K562 (cell line): ENCODE measurements at regions not wholly inside any gene's neighbourhood (a gene's known extent, or its start where the extent isn't known, plus 50 kb on each side); places are given as distances from the start of the nearest gene placed in this dataset.

Experiments
- ATAC-seq: fragments of 200-7000 bp; cut with Tn5 transposase; 3 replicates; pipeline ENCODE4 v1.9.1; 2020; ENCODE audit warnings: moderate library complexity
- BruUV-seq: library from RNA; stranded (reverse); fragments of 400-500 nt; replicated peaks from 2 replicates; lab custom pipeline; 2021; lab: Mats Ljungman, UMichigan
- CTCF ChIA-PET: fragments of 300-600 bp; formaldehyde crosslinking; extraction: SDS; loops from one replicate; lab custom pipeline; 2021; ENCODE audit warnings: low intra/inter-chr PET ratio; lab: Yijun Ruan, JAX
- POLR2A ChIA-PET: fragments of 300-600, 350-650 bp; sonication (Branson Sonifier 250); formaldehyde crosslinking; extraction: SDS; loops from one replicate; lab custom pipeline; 2021; ENCODE audit warnings: antibody characterized with exemption, inconsistent platforms; lab: Yijun Ruan, JAX
- DNase-seq, 4 experiments: peaks; one replicate each; pipeline versions ENCODE4 v3.0.0 to v3.0.0-alpha.2; 2011 to 2018; ENCODE audit warnings: low spot score in 3 of 4, mixed read lengths in 3 of 4; ENCODE audit errors: extremely low read depth in 1 of 4
- FAIRE-seq: peaks from 2 replicates; lab custom pipeline; 2011; peaks lifted over from hg19 to GRCh38; lab: Jason Lieb, UNC
- H2AFZ ChIP-seq: 2 replicates; pipeline ENCODE4 v1.6.0; 2011; ENCODE audit warnings: low read depth, low read length, control low read depth, inconsistent platforms
- H3K27ac ChIP-seq: fragments of 200-600 bp; 3 replicates; pipeline ENCODE4 v1.8.0; 2011; ENCODE audit warnings: low read depth, mild to moderate bottlenecking, control low read depth, inconsistent platforms, low read length, moderate library complexity, mixed read lengths; ENCODE audit errors: extremely low read depth
- H3K27me3 ChIP-seq, 2 experiments: fragments of 300-600 bp in 1 of 2; 2 replicates in 1 of 2; 3 replicates in 1 of 2; pipeline versions ENCODE4 v1.6.0 to v1.8.0; 2011; ENCODE audit warnings: inconsistent platforms in 2 of 2, low read length in 2 of 2, mild to moderate bottlenecking in 1 of 2, mixed read lengths in 1 of 2, moderate library complexity in 1 of 2; ENCODE audit not compliant: control insufficient read depth in 2 of 2, insufficient read depth in 2 of 2
- H3K36me3 ChIP-seq: fragments of 300-600 bp; 3 replicates; pipeline ENCODE4 v1.8.0; 2011; ENCODE audit warnings: mild to moderate bottlenecking, low read length, inconsistent platforms; ENCODE audit not compliant: control insufficient read depth, insufficient read depth
- H3K4me1 ChIP-seq, 2 experiments: fragments of 200-600 bp in 1 of 2; replicated peaks in 1 of 2; 2 replicates in 1 of 2; 3 replicates in 1 of 2; pipeline versions ENCODE4 v1.5.1 to v1.8.0; 2011; ENCODE audit warnings: inconsistent platforms in 2 of 2, low read length in 2 of 2, mild to moderate bottlenecking in 1 of 2, mixed read lengths in 1 of 2, moderate library complexity in 1 of 2; ENCODE audit not compliant: control insufficient read depth in 2 of 2, insufficient read depth in 2 of 2
- H3K4me2 ChIP-seq: 2 replicates; pipeline ENCODE4 v1.6.1; 2011; ENCODE audit warnings: low read length, control low read depth, inconsistent platforms, mixed read lengths; ENCODE audit not compliant: insufficient read depth
- H3K4me3 ChIP-seq: fragments of 200-600 bp; sonication (generic), shearing (Covaris generic); 2 replicates; pipeline ENCODE4 v1.5.1; 2016; ENCODE audit warnings: control low read depth, inconsistent platforms
- H3K79me2 ChIP-seq: fragments of 200-600 bp; 3 replicates; pipeline ENCODE4 v1.8.0; 2011; ENCODE audit warnings: low read length, inconsistent platforms; ENCODE audit not compliant: control insufficient read depth, insufficient read depth
- H3K9ac ChIP-seq, 2 experiments: 2 replicates each; pipeline versions ENCODE4 v1.6.0 to v1.6.1; 2011; ENCODE audit warnings: low read depth in 2 of 2, low read length in 2 of 2, control low read depth in 1 of 2, inconsistent platforms in 1 of 2, mild to moderate bottlenecking in 1 of 2, mixed read lengths in 1 of 2; ENCODE audit not compliant: insufficient read depth in 1 of 2
- H3K9me1 ChIP-seq: one replicate; pipeline ENCODE4 v1.6.0; 2011; ENCODE audit warnings: inconsistent platforms, mild to moderate bottlenecking, low read length, moderate library complexity; ENCODE audit not compliant: control insufficient read depth, insufficient read depth
- H3K9me3 ChIP-seq: replicated peaks from 2 replicates; pipeline ENCODE4 v1.5.1; 2011; ENCODE audit warnings: low read depth, low read length, inconsistent platforms; ENCODE audit not compliant: control insufficient read depth, insufficient read depth
- H4K20me1 ChIP-seq: replicated peaks from 2 replicates; pipeline ENCODE4 v1.6.1; 2011; ENCODE audit warnings: low read length, inconsistent platforms, mixed read lengths; ENCODE audit not compliant: control insufficient read depth, insufficient read depth
- CEBPB ChIP-seq: fragments of 450-650 bp; IDR thresholded peaks from 2 replicates; pipeline ENCODE4 v1.6.1; 2016; ENCODE audit warnings: missing genetic modification characterization, missing compliant biosample characterization
- CXXC5 ChIP-seq: fragments of 250-450 bp; sonication (Bioruptor Pico); IDR thresholded peaks from 2 replicates; pipeline ENCODE4 v1.8.0; 2022; ENCODE audit warnings: inconsistent platforms, mild to moderate bottlenecking, moderate library complexity
- EHMT2 ChIP-seq: fragments of 450-650 bp; IDR thresholded peaks from 2 replicates; pipeline ENCODE4 v1.6.1; 2018; ENCODE audit warnings: antibody characterized with exemption
- HNRNPH1 ChIP-seq: fragments of 200-400 bp; formaldehyde crosslinking; optimal IDR thresholded peaks from 2 replicates; pipeline ENCODE3; 2017; ENCODE audit warnings: low read depth, mild to moderate bottlenecking, low read length, moderate library complexity
- MED1 ChIP-seq: sonication (generic); formaldehyde crosslinking; IDR thresholded peaks from 2 replicates; pipeline ENCODE4 v1.8.1; 2023; ENCODE audit warnings: missing genetic modification reagents, borderline replicate concordance
- NCOA1 ChIP-seq: fragments of 450-650 bp; IDR thresholded peaks from 2 replicates; pipeline ENCODE4 v1.6.1; 2016; ENCODE audit warnings: low read depth
- NCOA2 ChIP-seq, 2 experiments: fragments of 450-650 bp; IDR thresholded peaks; 2 replicates each; pipeline ENCODE4 v1.6.1; 2018; ENCODE audit warnings: mild to moderate bottlenecking in 2 of 2, moderate library complexity in 1 of 2; ENCODE audit not compliant: partially characterized antibody in 2 of 2
- NFRKB ChIP-seq: fragments of 450-650 bp; IDR thresholded peaks from 2 replicates; pipeline ENCODE4 v1.6.1; 2016; ENCODE audit warnings: low read depth
- SETDB1 ChIP-seq: IDR thresholded peaks from one replicate; pipeline ENCODE4 v1.6.1; 2012; ENCODE audit warnings: low read length, control low read depth, inconsistent platforms
- SRSF9 ChIP-seq: fragments of 200-400 bp; formaldehyde crosslinking; IDR thresholded peaks from 2 replicates; pipeline ENCODE4 v1.6.1; 2017; ENCODE audit warnings: low read depth, low read length, borderline replicate concordance
- TFAM ChIP-seq: fragments of 250-450 bp; sonication (Bioruptor Pico); conservative IDR thresholded peaks from 2 replicates; pipeline ENCODE4 v1.5.0; 2021; ENCODE audit warnings: mild to moderate bottlenecking, moderate library complexity
- ZC3H8 ChIP-seq: fragments of 450-650 bp; IDR thresholded peaks from 2 replicates; pipeline ENCODE4 v1.6.1; 2017
- ZKSCAN8 ChIP-seq: fragments of 200-800 bp; sonication (Bioruptor generic); IDR thresholded peaks from 2 replicates; pipeline ENCODE4 v1.6.1; 2016; ENCODE audit warnings: missing genetic modification characterization, missing compliant biosample characterization
- ZNF507 ChIP-seq: conservative IDR thresholded peaks from 2 replicates; pipeline ENCODE4 v1.6.1; 2017; ENCODE audit warnings: missing genetic modification characterization, missing compliant biosample characterization
- WGBS: fragments of 100-300 bp; shearing (Covaris generic); methylation state at CpG from one replicate; pipeline ENCODE4 v1.1.6; 2016; ENCODE audit warnings: low coverage, mixed read lengths; ENCODE audit not compliant: insufficient coverage; ENCODE audit errors: missing lambda C conversion rate; 5-methylcytosine and 5-hydroxymethylcytosine counted together
- in situ Hi-C: fragments of 300-500 bp; cut with MboI; formaldehyde crosslinking; loops from 4 replicates; pipeline ENCODE4 v1.15.0; 2018; ENCODE audit warnings: inconsistent platforms, mixed read lengths
- intact Hi-C: fragments of 100-400 bp; cut with micrococcal nuclease; formaldehyde crosslinking; loops from 2 replicates; pipeline ENCODE4 v1.14.2; 2022
- TF ChIP-seq, protein P1 (sequence below): fragments of 250-450 bp; sonication (Bioruptor Pico); IDR thresholded peaks from 2 replicates; pipeline ENCODE4 v1.4.0; 2020

DNA sequence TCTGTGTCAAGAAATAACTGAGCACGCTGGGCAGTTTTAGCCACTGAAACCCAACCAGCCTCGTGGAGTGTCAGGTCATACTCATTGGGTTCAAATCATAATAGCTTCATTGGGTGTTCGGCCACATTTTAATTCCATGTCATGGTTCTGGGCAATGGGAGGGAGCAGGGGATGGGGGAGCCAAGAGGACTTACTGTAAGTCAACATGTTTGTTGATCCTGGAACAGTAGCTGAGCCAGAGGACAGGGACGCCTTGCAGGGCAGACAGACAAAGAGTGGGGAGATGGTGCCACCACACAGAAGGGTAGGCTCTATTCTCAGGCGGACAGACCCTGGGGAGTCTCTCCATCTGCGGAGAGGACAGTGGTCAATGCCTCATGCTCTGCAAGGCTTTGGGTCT lies 161.1 kb downstream of the ZBTB18 start (continued):
- TF ChIP-seq, protein P1, sequence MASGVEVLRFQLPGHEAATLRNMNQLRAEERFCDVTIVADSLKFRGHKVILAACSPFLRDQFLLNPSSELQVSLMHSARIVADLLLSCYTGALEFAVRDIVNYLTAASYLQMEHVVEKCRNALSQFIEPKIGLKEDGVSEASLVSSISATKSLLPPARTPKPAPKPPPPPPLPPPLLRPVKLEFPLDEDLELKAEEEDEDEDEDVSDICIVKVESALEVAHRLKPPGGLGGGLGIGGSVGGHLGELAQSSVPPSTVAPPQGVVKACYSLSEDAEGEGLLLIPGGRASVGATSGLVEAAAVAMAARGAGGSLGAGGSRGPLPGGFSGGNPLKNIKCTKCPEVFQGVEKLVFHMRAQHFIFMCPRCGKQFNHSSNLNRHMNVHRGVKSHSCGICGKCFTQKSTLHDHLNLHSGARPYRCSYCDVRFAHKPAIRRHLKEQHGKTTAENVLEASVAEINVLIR (CRISPR knock-in tag): no peak
- TF ChIP-seq SRSF9 (no peak), HNRNPH1 (no peak), ZNF507 (tag) (no peak), MED1 (CRISPR knock-in tag) (no peak), SETDB1 (no peak), EHMT2 (no peak), NFRKB (no peak), ZC3H8 (no peak), CXXC5 (no peak)

DNA sequence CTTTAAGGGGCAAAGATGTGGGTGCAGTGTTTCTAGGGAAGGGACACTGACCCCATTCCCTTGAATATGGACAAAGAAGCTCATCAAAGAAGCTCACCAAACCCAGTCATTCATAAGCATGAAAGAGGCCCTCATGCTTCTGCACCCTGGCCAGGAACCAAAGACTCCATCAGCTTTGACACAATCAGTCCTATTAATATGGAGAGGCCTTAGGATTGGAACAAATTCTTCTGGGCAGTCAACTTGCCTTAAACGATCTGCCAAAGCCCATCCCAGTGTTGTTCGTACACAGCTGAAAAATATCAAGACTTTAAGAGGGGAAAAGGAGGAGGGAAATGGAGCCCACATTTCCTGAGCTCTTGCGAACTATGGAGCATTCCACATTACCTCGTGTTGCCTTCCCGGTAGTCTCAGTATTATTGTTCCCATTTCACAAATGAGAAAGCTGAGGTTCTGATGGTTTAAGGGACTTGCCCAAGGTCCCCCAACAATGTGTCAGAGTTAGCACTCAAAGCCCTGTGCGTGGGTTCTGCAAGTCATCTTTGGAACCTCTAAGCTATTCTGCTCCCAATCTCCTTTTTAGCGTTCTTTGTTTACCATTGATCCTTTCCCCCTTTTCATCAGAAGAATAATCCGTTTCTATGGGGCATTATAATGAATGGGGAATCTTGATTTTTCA lies 161.9 kb downstream of the ZBTB18 start:
- Histone ChIP-seq H3K9ac (no peak overlapping the region), H3K4me1 (peaks cover 0 to 5% of the 10 kb centered on the region in 2 experiments; a peak in 1 of 5 replicates), H4K20me1 (no peaks in the 10 kb centered on the region), H3K9me3 (no peaks in the 10 kb centered on the region; the same call in 1 of the 2 replicates), H3K79me2 (no peaks in the 10 kb centered on the region), H3K9me1 (no peaks in the 10 kb centered on the region), H3K4me3 (no peak overlapping the region), H3K36me3 (no peaks in the 10 kb centered on the region), H3K4me2 (no peak overlapping the region), H2AFZ (no peak overlapping the region), H3K27ac (no peak overlapping the region), H3K27me3 (peaks cover 11 to 49% of the 10 kb centered on the region in 2 experiments)
- TF ChIP-seq CEBPB (tag) (no peak), ZKSCAN8 (no peak), NCOA2 (IDR thresholded peaks at IDR 0.05; ENCODE audit: partially characterized antibody in 2 of 2) (no peak), NCOA1 (no peak), TFAM (CRISPR knock-in tag) (no peak)
- WGBS: 1% methylated on average over 8 of the region's 8 CpGs
- BruUV-seq: no TSS peak
- in situ Hi-C loops (no loop called here), intact Hi-C loops (loop anchor here (5.0 to 10.0 kb wide), 2 partner anchors 198 to 871 kb away; no protein-coding TSS in a partner anchor)
- DNase-seq (no peak), ATAC-seq (no peak), FAIRE-seq (no peak)
- CTCF ChIA-PET: no interaction called here
- POLR2A ChIA-PET: no interaction called here
